ENCODE measurements at regions not wholly inside any gene's neighbourhood (a gene's known extent, or its start where the extent isn't known, plus 50 kb on each side); places are given as distances from the start of the nearest gene placed in this dataset.

GRCh38 chr21:15415541-15416261, 314.1 kb upstream of the USP25 start:
- DNase-seq (no peak), ATAC-seq (no peak)
- H4K20me1 ChIP-seq (ENCODE audit: low read length), result no peaks in the 10 kb centered on the region
- no peaks in the 10 kb centered on the region for H3K27me3 ChIP-seq (ENCODE audit: low read length)
- TF ChIP-seq EZH2 (IDR thresholded peaks at IDR 0.05; ENCODE audit: low read length, unreplicated experiment), result no peak
- TF ChIP-seq CTCF (conservative IDR thresholded peaks at IDR 0.05; ENCODE audit: low read depth, low read length), result no peak
- no peak for TF ChIP-seq EZH2phosphoT487 (IDR thresholded peaks at IDR 0.05; ENCODE audit: borderline replicate concordance, low read length)
- H2AFZ ChIP-seq (ENCODE audit: low read length), result no peak overlapping the region
- BruUV-seq (replicated peaks), result no TSS peak
- H3K9ac ChIP-seq (ENCODE audit: low read length), result no peak overlapping the region
- no peaks in the 10 kb centered on the region for H3K4me1 ChIP-seq (ENCODE audit: insufficient read depth, low read length)
- H3K79me2 ChIP-seq (ENCODE audit: low read length), result no peaks in the 10 kb centered on the region
- intact Hi-C loops (cut with micrococcal nuclease), result no loop called here
- no peak overlapping the region for H3K4me2 ChIP-seq (ENCODE audit: low read length)
- no peaks in the 10 kb centered on the region for H3K9me3 ChIP-seq (ENCODE audit: low read length)
- H3K9me2 ChIP-seq (replicated peaks; ENCODE audit: low read length), result no peaks in the 10 kb centered on the region
- no peak overlapping the region for H3K4me3 ChIP-seq (ENCODE audit: low read length)
- POLR2A ChIA-PET (ENCODE audit: unreplicated experiment), result no interaction called here
- H3F3A ChIP-seq (ENCODE audit: low read length, unreplicated experiment), result no peaks in the 10 kb centered on the region
- no peaks in the 10 kb centered on the region for H3K36me3 ChIP-seq (ENCODE audit: low read depth, low read length)
- CTCF ChIA-PET, result no interaction called here
- H3K27ac ChIP-seq (ENCODE audit: low read length), result no peak overlapping the region

DNA sequence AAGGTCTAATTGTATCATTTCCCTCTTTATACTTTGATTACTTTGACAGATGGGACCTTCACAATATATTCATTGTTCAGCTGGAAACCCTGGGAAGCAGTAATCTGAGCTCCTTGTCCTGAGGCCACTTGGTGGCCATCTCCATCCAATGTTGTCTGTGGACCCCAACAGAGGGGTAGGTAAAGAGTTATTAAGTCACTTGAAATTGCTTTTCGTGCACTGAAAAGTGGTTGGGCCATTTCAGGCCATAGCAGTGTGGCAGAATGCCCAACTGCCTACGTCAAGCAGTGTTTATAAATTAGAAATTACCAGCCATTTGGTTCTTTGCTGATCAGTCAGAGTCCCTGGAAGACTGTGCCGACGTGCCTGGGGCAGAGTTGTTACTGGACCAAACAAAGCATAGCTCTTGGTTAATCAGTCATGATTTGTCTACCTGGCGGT, 308.3 kb upstream of the USP25 start:
- Histone ChIP-seq H3K9me2 (replicated peaks; ENCODE audit: low read length) (no peaks in the 10 kb centered on the region), H3K9me3 (ENCODE audit: low read length) (no peaks in the 10 kb centered on the region), H3K4me2 (ENCODE audit: low read length) (no peak overlapping the region), H4K20me1 (ENCODE audit: low read length) (no peaks in the 10 kb centered on the region), H3K79me2 (ENCODE audit: low read length) (no peaks in the 10 kb centered on the region), H3K9ac (ENCODE audit: low read length) (no peak overlapping the region), H3K4me1 (ENCODE audit: insufficient read depth, low read length) (peaks cover 19% of the 10 kb centered on the region), H2AFZ (ENCODE audit: low read length) (no peak overlapping the region), H3K36me3 (ENCODE audit: low read depth, low read length) (no peaks in the 10 kb centered on the region), H3K27me3 (ENCODE audit: low read length) (no peaks in the 10 kb centered on the region), H3K4me3 (ENCODE audit: low read length) (no peak overlapping the region), H3K27ac (ENCODE audit: low read length) (no peak overlapping the region), H3F3A (ENCODE audit: low read length, unreplicated experiment) (no peaks in the 10 kb centered on the region)
- ATAC-seq (no peak), DNase-seq (no peak)
- no peak for TF ChIP-seq CTCF (conservative IDR thresholded peaks at IDR 0.05; ENCODE audit: low read depth, low read length)
- TF ChIP-seq EZH2phosphoT487 (IDR thresholded peaks at IDR 0.05; ENCODE audit: borderline replicate concordance, low read length), result no peak
- TF ChIP-seq EZH2 (IDR thresholded peaks at IDR 0.05; ENCODE audit: low read length, unreplicated experiment), result no peak
- ChIA-PET POLR2A (ENCODE audit: unreplicated experiment) (no interaction called here), CTCF (no interaction called here)
- BruUV-seq (replicated peaks), result no TSS peak
- intact Hi-C loops (cut with micrococcal nuclease), result no loop called here

DNA sequence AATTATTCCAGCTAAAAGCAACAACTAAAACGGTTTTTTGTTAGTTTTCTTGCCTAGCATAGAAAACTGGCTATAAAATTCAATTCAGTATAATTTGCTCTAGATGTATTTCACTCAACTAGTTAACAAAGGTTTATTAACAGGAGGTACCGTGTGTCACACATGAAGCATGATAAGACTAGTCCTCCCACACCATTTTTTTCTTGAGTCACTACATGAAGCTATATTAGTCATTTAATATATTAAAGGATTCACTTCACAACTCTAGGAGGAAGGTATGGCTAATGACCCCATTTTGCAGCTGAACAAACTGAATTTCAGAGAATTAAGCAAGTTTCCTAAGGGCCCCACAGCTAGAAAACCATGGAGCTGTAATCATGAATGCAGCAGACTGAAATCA, 307.8 kb upstream of the USP25 start:
- intact Hi-C loops (cut with micrococcal nuclease), result no loop called here
- Histone ChIP-seq H3K4me3 (ENCODE audit: low read length) (no peak overlapping the region), H3K9ac (ENCODE audit: low read length) (no peak overlapping the region), H3F3A (ENCODE audit: low read length, unreplicated experiment) (no peaks in the 10 kb centered on the region), H3K79me2 (ENCODE audit: low read length) (no peaks in the 10 kb centered on the region), H2AFZ (ENCODE audit: low read length) (no peak overlapping the region), H3K27me3 (ENCODE audit: low read length) (no peaks in the 10 kb centered on the region), H3K4me2 (ENCODE audit: low read length) (peak overlapping the region; percentile 19; the same call in 1 of the 2 replicates), H3K27ac (ENCODE audit: low read length) (peak overlapping the region; percentile 48), H4K20me1 (ENCODE audit: low read length) (no peaks in the 10 kb centered on the region), H3K36me3 (ENCODE audit: low read depth, low read length) (no peaks in the 10 kb centered on the region), H3K9me2 (replicated peaks; ENCODE audit: low read length) (no peaks in the 10 kb centered on the region), H3K9me3 (ENCODE audit: low read length) (no peaks in the 10 kb centered on the region), H3K4me1 (ENCODE audit: insufficient read depth, low read length) (peaks cover 19% of the 10 kb centered on the region)
- ChIA-PET POLR2A (ENCODE audit: unreplicated experiment) (no interaction called here), CTCF (no interaction called here)
- no TSS peak for BruUV-seq (replicated peaks)
- peak; percentile 48 for DNase-seq
- TF ChIP-seq CTCF (conservative IDR thresholded peaks at IDR 0.05; ENCODE audit: low read depth, low read length), result no peak
- no peak for TF ChIP-seq EZH2phosphoT487 (IDR thresholded peaks at IDR 0.05; ENCODE audit: borderline replicate concordance, low read length)
- TF ChIP-seq EZH2 (IDR thresholded peaks at IDR 0.05; ENCODE audit: low read length, unreplicated experiment), result no peak
- peak; percentile 26; the same call in 1 of the 2 replicates for ATAC-seq

Data from PC-3 (cell line).